ENCODE measurements at regions not wholly inside any gene's neighbourhood (a gene's known extent, or its start where the extent isn't known, plus 50 kb on each side); places are given as distances from the start of the nearest gene placed in this dataset.

- Histone ChIP-seq H3K27me3 (ENCODE audit: insufficient read depth, poor library complexity, severe bottlenecking) (no peaks in the 10 kb centered on the region), H3K27ac (replicated peaks) (no peak overlapping the region), H3K4me3 (replicated peaks; ENCODE audit: insufficient read depth, low read length) (no peak overlapping the region)
- TF ChIP-seq REST (IDR thresholded peaks at IDR 0.05; ENCODE audit: insufficient replicate concordance, low read depth): no peak
- DNase-seq (ENCODE audit: low read depth in 1 of 2, low spot score in 1 of 2): no peak
Observed at GRCh38 chr1:62962014-62962812, 178.3 kb downstream of the ATG4C start.

GRCh38 chr1:62962901-62963776 is 179.2 kb downstream of the ATG4C start:
- no peak overlapping the region for H3K4me3 ChIP-seq (replicated peaks; ENCODE audit: insufficient read depth, low read length)
- H3K27ac ChIP-seq (replicated peaks): no peak overlapping the region
- peak; percentile 2 to 42 for DNase-seq (ENCODE audit: low read depth in 1 of 2, low spot score in 1 of 2)
- TF ChIP-seq SPI1 (IDR thresholded peaks at IDR 0.05; ENCODE audit: borderline replicate concordance, low read depth): peak; percentile 36; the same call in 1 of the 2 replicates
- peak; percentile 44 for TF ChIP-seq CTCF (IDR thresholded peaks at IDR 0.05; ENCODE audit: insufficient read depth, low read length)
- no peak for TF ChIP-seq REST (IDR thresholded peaks at IDR 0.05; ENCODE audit: insufficient replicate concordance, low read depth)
- no peaks in the 10 kb centered on the region for H3K27me3 ChIP-seq (ENCODE audit: insufficient read depth, poor library complexity, severe bottlenecking)

GRCh38 chr1:62964141-62964540 is 180.2 kb downstream of the ATG4C start:
- Histone ChIP-seq H3K27ac (replicated peaks) (no peak overlapping the region), H3K4me3 (replicated peaks; ENCODE audit: insufficient read depth, low read length) (no peak overlapping the region), H3K27me3 (ENCODE audit: insufficient read depth, poor library complexity, severe bottlenecking) (no peaks in the 10 kb centered on the region)
- DNase-seq (ENCODE audit: low read depth in 1 of 2, low spot score in 1 of 2): no peak
- no peak for TF ChIP-seq POLR2AphosphoS5 (IDR thresholded peaks at IDR 0.05; ENCODE audit: low read depth)
- no peak for TF ChIP-seq REST (IDR thresholded peaks at IDR 0.05; ENCODE audit: insufficient replicate concordance, low read depth)
- no peak for TF ChIP-seq SPI1 (IDR thresholded peaks at IDR 0.05; ENCODE audit: borderline replicate concordance, low read depth)
- TF ChIP-seq GABPA (IDR thresholded peaks at IDR 0.05; ENCODE audit: low read depth): no peak
- no peak for TF ChIP-seq CTCF (IDR thresholded peaks at IDR 0.05; ENCODE audit: insufficient read depth, low read length)
